ENCODE measurements at regions not wholly inside any gene's neighbourhood (a gene's known extent, or its start where the extent isn't known, plus 50 kb on each side); places are given as distances from the start of the nearest gene placed in this dataset.
A peak's percentile ranks its signal among the peaks of the same experiment; 100 is the strongest.

DNA sequence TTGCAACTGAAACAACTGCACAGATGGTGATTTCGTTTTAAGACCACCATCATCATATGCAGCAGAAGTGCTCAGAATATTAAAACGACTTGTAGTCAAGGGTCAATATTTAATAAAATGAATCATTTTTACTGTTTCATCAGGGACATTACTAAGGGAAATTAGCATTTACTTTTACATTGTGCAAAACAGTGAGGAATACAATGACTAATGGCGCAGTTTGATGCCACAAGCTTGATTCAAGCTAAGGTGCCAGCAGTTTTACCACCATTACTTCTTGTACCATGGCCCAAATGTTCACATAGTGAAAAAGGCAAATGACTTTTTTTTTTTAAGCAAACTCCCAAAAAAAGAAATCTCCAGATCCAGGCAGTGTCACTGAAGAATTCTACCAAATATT lies 277.4 kb upstream of the CHRNA7 start:
- H3K79me2 ChIP-seq (ENCODE audit: control insufficient read depth, insufficient read depth, low read length): no peaks in the 10 kb centered on the region
- H4K20me1 ChIP-seq (ENCODE audit: control insufficient read depth, extremely low read depth, insufficient read depth, low read length): no peaks in the 10 kb centered on the region
- no peaks in the 10 kb centered on the region for H3K4me1 ChIP-seq (ENCODE audit: control insufficient read depth, extremely low read depth, insufficient read depth, low read length)
- no peaks in the 10 kb centered on the region for H3K9me3 ChIP-seq (ENCODE audit: control insufficient read depth, insufficient read depth, low read depth, low read length)
- no peak overlapping the region for H3K4me2 ChIP-seq (ENCODE audit: extremely low read depth, insufficient read depth, low read length)
- H3K4me3 ChIP-seq (replicated peaks in 1 of 4; ENCODE audit: control extremely low read depth in 1 of 4, insufficient read depth in 1 of 4, low read depth in 3 of 4, low read length in 4 of 4): no peak overlapping the region
- no peak overlapping the region for H3K27ac ChIP-seq (ENCODE audit: insufficient read depth, low read length)
- TF ChIP-seq, protein P1, sequence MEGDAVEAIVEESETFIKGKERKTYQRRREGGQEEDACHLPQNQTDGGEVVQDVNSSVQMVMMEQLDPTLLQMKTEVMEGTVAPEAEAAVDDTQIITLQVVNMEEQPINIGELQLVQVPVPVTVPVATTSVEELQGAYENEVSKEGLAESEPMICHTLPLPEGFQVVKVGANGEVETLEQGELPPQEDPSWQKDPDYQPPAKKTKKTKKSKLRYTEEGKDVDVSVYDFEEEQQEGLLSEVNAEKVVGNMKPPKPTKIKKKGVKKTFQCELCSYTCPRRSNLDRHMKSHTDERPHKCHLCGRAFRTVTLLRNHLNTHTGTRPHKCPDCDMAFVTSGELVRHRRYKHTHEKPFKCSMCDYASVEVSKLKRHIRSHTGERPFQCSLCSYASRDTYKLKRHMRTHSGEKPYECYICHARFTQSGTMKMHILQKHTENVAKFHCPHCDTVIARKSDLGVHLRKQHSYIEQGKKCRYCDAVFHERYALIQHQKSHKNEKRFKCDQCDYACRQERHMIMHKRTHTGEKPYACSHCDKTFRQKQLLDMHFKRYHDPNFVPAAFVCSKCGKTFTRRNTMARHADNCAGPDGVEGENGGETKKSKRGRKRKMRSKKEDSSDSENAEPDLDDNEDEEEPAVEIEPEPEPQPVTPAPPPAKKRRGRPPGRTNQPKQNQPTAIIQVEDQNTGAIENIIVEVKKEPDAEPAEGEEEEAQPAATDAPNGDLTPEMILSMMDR (conservative IDR thresholded peaks at IDR 0.05 in 1 of 2, IDR thresholded peaks at IDR 0.05 in 1 of 2; ENCODE audit: low read depth in 1 of 2, low read length in 2 of 2): no peak
- TF ChIP-seq EZH2 (IDR thresholded peaks at IDR 0.05; ENCODE audit: low read length, missing control alignments): no peak
- H2AFZ ChIP-seq (ENCODE audit: low read length): no peak overlapping the region
- no peaks in the 10 kb centered on the region for H3K27me3 ChIP-seq (ENCODE audit: control insufficient read depth, insufficient read depth, low read length)
- no peak for DNase-seq (ENCODE audit: low read depth in 2 of 2)
- H3K9ac ChIP-seq (ENCODE audit: insufficient read depth, low read length): no peak overlapping the region
- no peaks in the 10 kb centered on the region for H3K36me3 ChIP-seq (ENCODE audit: control insufficient read depth, insufficient read depth, low read length)

DNA sequence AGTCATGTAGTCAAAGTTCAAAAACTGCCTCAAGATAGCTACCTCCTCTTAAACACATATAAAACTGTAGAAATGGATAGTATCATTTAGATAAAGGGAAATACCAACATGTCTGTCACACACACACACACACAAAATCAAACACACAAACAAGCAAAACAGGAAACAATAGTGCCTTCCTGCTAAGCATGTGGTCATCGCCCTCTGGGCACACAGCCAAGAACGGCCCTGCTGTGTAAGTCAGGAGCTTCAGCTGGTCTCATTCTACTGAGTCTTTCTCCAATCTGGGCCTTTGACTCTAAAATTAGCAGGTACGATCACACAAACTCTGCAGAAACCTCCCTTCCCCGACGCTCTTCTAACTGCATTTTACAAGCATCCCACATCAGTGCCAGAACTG lies 272.2 kb upstream of the CHRNA7 start:
- Histone ChIP-seq H3K4me1 (ENCODE audit: control insufficient read depth, extremely low read depth, insufficient read depth, low read length) (no peaks in the 10 kb centered on the region), H3K27me3 (ENCODE audit: control insufficient read depth, insufficient read depth, low read length) (no peaks in the 10 kb centered on the region), H3K27ac (ENCODE audit: insufficient read depth, low read length) (no peak overlapping the region), H3K79me2 (ENCODE audit: control insufficient read depth, insufficient read depth, low read length) (no peaks in the 10 kb centered on the region), H3K9me3 (ENCODE audit: control insufficient read depth, insufficient read depth, low read depth, low read length) (no peaks in the 10 kb centered on the region), H3K4me2 (ENCODE audit: extremely low read depth, insufficient read depth, low read length) (no peak overlapping the region), H2AFZ (ENCODE audit: low read length) (no peak overlapping the region), H4K20me1 (ENCODE audit: control insufficient read depth, extremely low read depth, insufficient read depth, low read length) (no peaks in the 10 kb centered on the region), H3K9ac (ENCODE audit: insufficient read depth, low read length) (no peak overlapping the region), H3K4me3 (replicated peaks in 1 of 4; ENCODE audit: control extremely low read depth in 1 of 4, insufficient read depth in 1 of 4, low read depth in 3 of 4, low read length in 4 of 4) (no peak overlapping the region), H3K36me3 (ENCODE audit: control insufficient read depth, insufficient read depth, low read length) (no peaks in the 10 kb centered on the region)
- TF ChIP-seq, protein P1 (conservative IDR thresholded peaks at IDR 0.05 in 1 of 2, IDR thresholded peaks at IDR 0.05 in 1 of 2; ENCODE audit: low read depth in 1 of 2, low read length in 2 of 2): no peak
- no peak for TF ChIP-seq EZH2 (IDR thresholded peaks at IDR 0.05; ENCODE audit: low read length, missing control alignments)
- peak in 1 of 2 donors; percentile 6 for DNase-seq (ENCODE audit: low read depth in 2 of 2)

DNA sequence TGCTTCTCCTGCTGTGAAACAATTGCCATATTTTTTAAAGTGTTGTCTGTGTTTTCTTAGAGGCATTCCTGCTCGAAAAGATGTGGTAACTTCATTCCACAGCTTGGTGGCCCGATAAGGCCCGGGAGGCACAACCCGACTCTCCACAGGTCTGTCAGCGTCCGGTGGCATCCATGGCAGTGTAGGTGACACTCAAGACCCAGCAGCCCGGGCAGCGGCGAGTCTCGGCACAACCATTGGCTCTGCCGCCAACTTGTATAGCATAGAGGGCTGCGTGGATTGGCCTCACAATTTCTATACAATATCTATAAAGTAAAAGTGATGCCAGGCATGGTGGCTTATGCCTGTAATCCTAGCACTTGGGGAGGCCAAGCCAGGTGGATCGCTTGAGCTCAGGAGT lies 262.3 kb upstream of the CHRNA7 start:
- Histone ChIP-seq H4K20me1 (ENCODE audit: control insufficient read depth, extremely low read depth, insufficient read depth, low read length) (no peaks in the 10 kb centered on the region), H3K79me2 (ENCODE audit: control insufficient read depth, insufficient read depth, low read length) (no peaks in the 10 kb centered on the region), H3K4me3 (replicated peaks in 1 of 4; ENCODE audit: control extremely low read depth in 1 of 4, insufficient read depth in 1 of 4, low read depth in 3 of 4, low read length in 4 of 4) (no peak overlapping the region), H3K9ac (ENCODE audit: insufficient read depth, low read length) (no peak overlapping the region), H3K36me3 (ENCODE audit: control insufficient read depth, insufficient read depth, low read length) (no peaks in the 10 kb centered on the region), H3K4me1 (ENCODE audit: control insufficient read depth, extremely low read depth, insufficient read depth, low read length) (no peaks in the 10 kb centered on the region), H3K4me2 (ENCODE audit: extremely low read depth, insufficient read depth, low read length) (no peak overlapping the region), H2AFZ (ENCODE audit: low read length) (no peak overlapping the region), H3K27me3 (ENCODE audit: control insufficient read depth, insufficient read depth, low read length) (no peaks in the 10 kb centered on the region), H3K27ac (ENCODE audit: insufficient read depth, low read length) (no peak overlapping the region), H3K9me3 (ENCODE audit: control insufficient read depth, insufficient read depth, low read depth, low read length) (no peaks in the 10 kb centered on the region)
- TF ChIP-seq EZH2 (IDR thresholded peaks at IDR 0.05; ENCODE audit: low read length, missing control alignments): no peak
- TF ChIP-seq, protein P1 (conservative IDR thresholded peaks at IDR 0.05 in 1 of 2, IDR thresholded peaks at IDR 0.05 in 1 of 2; ENCODE audit: low read depth in 1 of 2, low read length in 2 of 2): no peak
- no peak for DNase-seq (ENCODE audit: low read depth in 2 of 2)
